DND-41 (cell line): ENCODE measurements at regions not wholly inside any gene's neighbourhood (a gene's known extent, or its start where the extent isn't known, plus 50 kb on each side); places are given as distances from the start of the nearest gene placed in this dataset.

Experiments used
- EZH2 ChIP-seq: IDR thresholded peaks from 3 replicates; pipeline ENCODE4 v1.6.1; 2012; ENCODE audit warnings: borderline replicate concordance, low read depth, mild to moderate bottlenecking, moderate library complexity, low read length, inconsistent platforms; ENCODE audit not compliant: severe bottlenecking
- TF ChIP-seq, protein P1 (sequence below): IDR thresholded peaks from 2 replicates; pipeline ENCODE4 v1.5.1; 2012; ENCODE audit warnings: borderline replicate concordance, low read length, moderate library complexity, mild to moderate bottlenecking; ENCODE audit not compliant: poor library complexity, severe bottlenecking; ENCODE audit errors: extremely low read depth

DNA sequence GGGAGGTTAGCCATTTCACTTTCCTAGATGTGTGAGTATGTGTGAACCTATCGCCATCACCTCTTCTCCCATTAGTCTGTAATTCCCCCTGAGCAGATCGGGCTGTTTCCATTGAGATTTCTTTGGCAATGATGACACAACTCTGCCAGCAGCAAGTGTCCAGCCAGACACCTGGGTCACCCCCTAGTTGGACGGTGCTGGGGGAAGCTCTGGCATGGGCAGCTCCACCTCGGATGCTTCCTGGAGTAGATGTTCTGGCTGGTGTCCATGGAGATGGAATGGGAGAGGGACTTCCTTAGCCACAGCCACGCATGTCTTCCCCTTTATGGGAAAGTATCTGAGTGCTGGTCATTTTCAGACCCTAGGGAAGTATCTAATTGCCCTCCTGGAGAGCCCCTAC, 247.9 kb upstream of the RPL38 start:
- TF ChIP-seq, protein P1, sequence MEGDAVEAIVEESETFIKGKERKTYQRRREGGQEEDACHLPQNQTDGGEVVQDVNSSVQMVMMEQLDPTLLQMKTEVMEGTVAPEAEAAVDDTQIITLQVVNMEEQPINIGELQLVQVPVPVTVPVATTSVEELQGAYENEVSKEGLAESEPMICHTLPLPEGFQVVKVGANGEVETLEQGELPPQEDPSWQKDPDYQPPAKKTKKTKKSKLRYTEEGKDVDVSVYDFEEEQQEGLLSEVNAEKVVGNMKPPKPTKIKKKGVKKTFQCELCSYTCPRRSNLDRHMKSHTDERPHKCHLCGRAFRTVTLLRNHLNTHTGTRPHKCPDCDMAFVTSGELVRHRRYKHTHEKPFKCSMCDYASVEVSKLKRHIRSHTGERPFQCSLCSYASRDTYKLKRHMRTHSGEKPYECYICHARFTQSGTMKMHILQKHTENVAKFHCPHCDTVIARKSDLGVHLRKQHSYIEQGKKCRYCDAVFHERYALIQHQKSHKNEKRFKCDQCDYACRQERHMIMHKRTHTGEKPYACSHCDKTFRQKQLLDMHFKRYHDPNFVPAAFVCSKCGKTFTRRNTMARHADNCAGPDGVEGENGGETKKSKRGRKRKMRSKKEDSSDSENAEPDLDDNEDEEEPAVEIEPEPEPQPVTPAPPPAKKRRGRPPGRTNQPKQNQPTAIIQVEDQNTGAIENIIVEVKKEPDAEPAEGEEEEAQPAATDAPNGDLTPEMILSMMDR = no peak
- TF ChIP-seq EZH2 = no peak
